GM21526 (cell line): ENCODE measurements at regions not wholly inside any gene's neighbourhood (a gene's known extent, or its start where the extent isn't known, plus 50 kb on each side); places are given as distances from the start of the nearest gene placed in this dataset.

Source experiments
- ATAC-seq: cut with Tn5 transposase; IDR thresholded peaks from one replicate; pipeline ENCODE4 v1.9.1; 2021; ENCODE audit warnings: moderate library complexity; ENCODE audit not compliant: unreplicated experiment, low FRiP score

GRCh38 chr3:182722907-182723306 is 70.4 kb upstream of the ATP11B start:
- no peak for ATAC-seq

- ATAC-seq: no peak
These were observed 69.7 kb upstream of the ATP11B start for GRCh38 chr3:182723596-182723995.

GRCh38 chr3:182725372-182726251 is 67.7 kb upstream of the ATP11B start:
- no peak for ATAC-seq

GRCh38 chr3:182726258-182727142 is 66.8 kb upstream of the ATP11B start:
- no peak for ATAC-seq

GRCh38 chr3:182728238-182728637 is 65.1 kb upstream of the ATP11B start:
- no peak for ATAC-seq

- ATAC-seq: peak; percentile 64
These were observed 63.2 kb upstream of the ATP11B start for GRCh38 chr3:182729903-182730674.

- no peak for ATAC-seq
These were observed 62.6 kb upstream of the ATP11B start for GRCh38 chr3:182730675-182731042.

GRCh38 chr3:182731764-182732163 is 61.5 kb upstream of the ATP11B start:
- ATAC-seq: no peak

- no peak for ATAC-seq
These were observed 60.9 kb upstream of the ATP11B start for GRCh38 chr3:182732232-182733015.

- no peak for ATAC-seq
These were observed 57.6 kb upstream of the ATP11B start for GRCh38 chr3:182735672-182736071.

GRCh38 chr3:182737825-182738224 is 55.5 kb upstream of the ATP11B start:
- no peak for ATAC-seq

GRCh38 chr3:182738583-182739411 is 54.5 kb upstream of the ATP11B start:
- ATAC-seq: no peak

- ATAC-seq: no peak
These were observed 53.7 kb upstream of the ATP11B start for GRCh38 chr3:182739619-182740018.

- no peak for ATAC-seq
These were observed 52.6 kb upstream of the ATP11B start for GRCh38 chr3:182740710-182741109.

- ATAC-seq: no peak
These were observed 52.1 kb upstream of the ATP11B start for GRCh38 chr3:182741214-182741613.
